ENCODE measurements at regions not wholly inside any gene's neighbourhood (a gene's known extent, or its start where the extent isn't known, plus 50 kb on each side); places are given as distances from the start of the nearest gene placed in this dataset.
A peak's percentile ranks its signal among the peaks of the same experiment; 100 is the strongest.

GRCh38 chr4:89604951-89605350, 232.0 kb downstream of the SNCA start:
- Mint-ChIP-seq H3K36me3 (ENCODE audit: unreplicated experiment) (no peaks in the 10 kb centered on the region), H3K4me3 (ENCODE audit: unreplicated experiment) (no peak overlapping the region), H3K4me1 (ENCODE audit: unreplicated experiment) (no peaks in the 10 kb centered on the region), H3K27me3 (ENCODE audit: unreplicated experiment) (peaks cover 6% of the 10 kb centered on the region), H3K27ac (ENCODE audit: unreplicated experiment) (no peak overlapping the region), H3K9me3 (ENCODE audit: unreplicated experiment) (no peaks in the 10 kb centered on the region)
- TF ChIP-seq CTCF (IDR thresholded peaks at IDR 0.05): no peak
- DNase-seq (ENCODE audit: extremely low spot score, unreplicated experiment): no peak

DNA sequence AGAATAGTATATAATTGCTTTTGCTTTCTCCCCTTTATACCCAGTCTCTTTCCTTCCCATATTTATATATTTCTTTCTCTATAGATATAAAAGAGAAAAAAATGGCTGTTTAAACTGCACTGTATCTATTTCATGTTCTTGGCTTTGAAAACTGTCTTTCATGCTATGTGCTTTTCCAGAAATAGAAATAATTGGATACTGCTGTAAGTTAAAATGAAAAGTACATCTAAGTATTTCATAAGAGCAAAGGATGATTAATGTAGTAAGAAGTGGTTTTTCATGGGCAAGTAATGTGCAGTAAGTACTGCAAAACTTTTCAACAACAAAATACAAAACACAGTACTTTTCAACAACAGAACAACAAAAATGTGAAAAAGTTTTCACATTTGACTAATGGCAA, 237.9 kb downstream of the SNCA start:
- no peaks in the 10 kb centered on the region for H3K36me3 Mint-ChIP-seq (ENCODE audit: unreplicated experiment)
- H3K4me1 Mint-ChIP-seq (ENCODE audit: unreplicated experiment): no peaks in the 10 kb centered on the region
- no peak for TF ChIP-seq CTCF (IDR thresholded peaks at IDR 0.05)
- no peak overlapping the region for H3K27ac Mint-ChIP-seq (ENCODE audit: unreplicated experiment)
- no peak for DNase-seq (ENCODE audit: extremely low spot score, unreplicated experiment)
- peaks cover 12% of the 10 kb centered on the region for H3K27me3 Mint-ChIP-seq (ENCODE audit: unreplicated experiment)
- H3K9me3 Mint-ChIP-seq (ENCODE audit: unreplicated experiment): no peaks in the 10 kb centered on the region
- H3K4me3 Mint-ChIP-seq (ENCODE audit: unreplicated experiment): no peak overlapping the region

DNA sequence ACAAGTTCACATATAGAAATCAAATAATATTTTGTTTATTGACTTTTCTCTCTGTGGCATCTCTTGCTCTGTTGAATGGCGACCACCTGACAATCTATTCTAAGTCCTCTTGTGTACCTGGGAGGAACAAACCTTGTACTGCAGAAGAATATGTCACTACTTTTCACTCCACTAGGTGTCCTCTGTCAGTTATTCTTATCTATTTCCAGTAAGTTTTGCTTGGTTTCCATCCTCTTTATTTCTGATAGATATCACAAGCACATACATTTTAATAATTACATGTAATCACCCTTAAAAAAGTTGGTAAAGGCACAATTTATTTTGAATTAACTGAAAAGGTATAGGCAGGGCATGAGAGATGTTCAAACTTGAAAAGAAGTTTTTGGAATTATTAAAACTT, 238.4 kb downstream of the SNCA start:
- H3K27me3 Mint-ChIP-seq (ENCODE audit: unreplicated experiment): peaks cover 12% of the 10 kb centered on the region
- TF ChIP-seq CTCF (IDR thresholded peaks at IDR 0.05): peak; percentile 56
- no peak for DNase-seq (ENCODE audit: extremely low spot score, unreplicated experiment)
- H3K36me3 Mint-ChIP-seq (ENCODE audit: unreplicated experiment): no peaks in the 10 kb centered on the region
- no peaks in the 10 kb centered on the region for H3K4me1 Mint-ChIP-seq (ENCODE audit: unreplicated experiment)
- H3K9me3 Mint-ChIP-seq (ENCODE audit: unreplicated experiment): no peaks in the 10 kb centered on the region
- H3K4me3 Mint-ChIP-seq (ENCODE audit: unreplicated experiment): no peak overlapping the region
- H3K27ac Mint-ChIP-seq (ENCODE audit: unreplicated experiment): no peak overlapping the region

DNA sequence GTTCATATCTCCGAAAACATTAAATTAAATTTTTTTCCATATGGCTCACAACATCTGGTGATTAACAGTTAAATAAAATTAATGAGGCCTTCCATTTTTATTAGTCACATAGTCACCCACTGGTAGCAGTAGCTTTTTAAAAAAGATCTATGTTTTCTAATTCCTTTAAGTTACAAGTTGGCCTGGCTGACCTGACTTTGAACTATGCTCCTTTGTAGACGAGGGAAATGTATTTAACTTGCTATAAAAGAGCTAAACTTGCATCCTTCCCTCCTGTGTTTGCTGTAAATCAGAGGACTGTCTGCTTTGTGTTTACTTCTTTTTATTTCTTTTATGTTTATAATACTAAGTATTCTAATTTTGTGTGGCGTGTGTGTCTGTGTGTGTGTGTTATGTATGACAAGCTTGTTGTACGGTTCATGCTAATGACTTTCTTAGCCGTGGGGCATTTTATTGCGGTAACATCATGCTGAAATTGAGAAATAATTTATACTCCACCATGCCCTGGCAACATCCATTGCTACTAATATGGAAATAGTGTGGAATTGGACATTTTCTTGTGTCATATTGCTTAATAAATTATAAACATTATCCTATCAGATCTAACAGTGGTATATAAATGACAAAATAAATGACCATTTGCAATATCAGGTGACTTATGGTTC, 241.7 kb downstream of the SNCA start:
- Mint-ChIP-seq H3K36me3 (ENCODE audit: unreplicated experiment) (no peaks in the 10 kb centered on the region), H3K4me1 (ENCODE audit: unreplicated experiment) (no peaks in the 10 kb centered on the region), H3K27me3 (ENCODE audit: unreplicated experiment) (peaks cover 12% of the 10 kb centered on the region), H3K4me3 (ENCODE audit: unreplicated experiment) (no peak overlapping the region), H3K9me3 (ENCODE audit: unreplicated experiment) (no peaks in the 10 kb centered on the region), H3K27ac (ENCODE audit: unreplicated experiment) (no peak overlapping the region)
- DNase-seq (ENCODE audit: extremely low spot score, unreplicated experiment): no peak
- TF ChIP-seq CTCF (IDR thresholded peaks at IDR 0.05): no peak

DNA sequence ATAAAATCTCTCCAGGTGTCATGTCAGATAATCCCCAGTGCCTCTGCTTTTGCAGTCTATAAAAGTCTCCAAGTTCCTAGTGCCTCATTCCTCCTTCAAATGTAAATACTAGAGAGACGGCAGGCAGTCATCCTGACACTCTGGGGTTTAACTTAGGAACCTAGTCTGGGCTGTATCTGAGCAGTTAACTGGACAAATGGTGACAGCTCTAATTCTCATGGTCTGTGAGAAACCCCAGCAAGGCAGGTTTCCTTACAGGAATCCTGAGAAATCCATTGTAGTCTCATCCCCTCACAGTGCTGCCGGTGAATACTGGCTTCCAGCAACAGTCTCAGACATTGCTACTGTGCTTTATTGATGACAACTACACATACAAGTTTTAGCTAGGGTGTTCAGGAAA, 246.8 kb downstream of the SNCA start:
- no peaks in the 10 kb centered on the region for H3K4me1 Mint-ChIP-seq (ENCODE audit: unreplicated experiment)
- no peak for DNase-seq (ENCODE audit: extremely low spot score, unreplicated experiment)
- no peak for TF ChIP-seq CTCF (IDR thresholded peaks at IDR 0.05)
- no peaks in the 10 kb centered on the region for H3K36me3 Mint-ChIP-seq (ENCODE audit: unreplicated experiment)
- no peaks in the 10 kb centered on the region for H3K9me3 Mint-ChIP-seq (ENCODE audit: unreplicated experiment)
- no peak overlapping the region for H3K4me3 Mint-ChIP-seq (ENCODE audit: unreplicated experiment)
- no peak overlapping the region for H3K27ac Mint-ChIP-seq (ENCODE audit: unreplicated experiment)
- H3K27me3 Mint-ChIP-seq (ENCODE audit: unreplicated experiment): peaks cover 19% of the 10 kb centered on the region

Measured in osteocyte (in vitro differentiated cells).